T-helper 17 cell (primary cell): ENCODE measurements at regions not wholly inside any gene's neighbourhood (a gene's known extent, or its start where the extent isn't known, plus 50 kb on each side); places are given as distances from the start of the nearest gene placed in this dataset.

Experiments used
- ATAC-seq: fragments of 150-1000 bp; cut with Tn5 transposase; 2 replicates; pipeline ENCODE4 v1.10.0; 2021; ENCODE audit warnings: mild to moderate bottlenecking, moderate library complexity
- DNase-seq, 3 donors: peaks; one replicate each; pipeline versions ENCODE4 v3.0.0 to v3.0.0-alpha.2; 2020 to 2021
- H3K9me3 ChIP-seq: one replicate; pipeline ENCODE4 v1.7.0; 2013; ENCODE audit warnings: low read length, mild to moderate bottlenecking; ENCODE audit not compliant: control insufficient read depth, poor library complexity, severe bottlenecking
- H3K27ac Mint-ChIP-seq: one replicate; pipeline ENCODE4 v1.8.0; 2022; ENCODE audit warnings: mild to moderate bottlenecking, moderate library complexity, mixed read lengths
- H3K27me3 Mint-ChIP-seq: one replicate; pipeline ENCODE4 v1.8.0; 2022; ENCODE audit warnings: mixed read lengths
- H3K36me3 Mint-ChIP-seq: one replicate; pipeline ENCODE4 v1.8.0; 2022; ENCODE audit warnings: low read depth, mixed read lengths
- H3K4me1 Mint-ChIP-seq: one replicate; pipeline ENCODE4 v1.8.0; 2022; ENCODE audit warnings: mild to moderate bottlenecking, mixed read lengths
- H3K4me3 Mint-ChIP-seq: one replicate; pipeline ENCODE4 v1.8.0; 2022; ENCODE audit warnings: mild to moderate bottlenecking, moderate library complexity, mixed read lengths

DNA sequence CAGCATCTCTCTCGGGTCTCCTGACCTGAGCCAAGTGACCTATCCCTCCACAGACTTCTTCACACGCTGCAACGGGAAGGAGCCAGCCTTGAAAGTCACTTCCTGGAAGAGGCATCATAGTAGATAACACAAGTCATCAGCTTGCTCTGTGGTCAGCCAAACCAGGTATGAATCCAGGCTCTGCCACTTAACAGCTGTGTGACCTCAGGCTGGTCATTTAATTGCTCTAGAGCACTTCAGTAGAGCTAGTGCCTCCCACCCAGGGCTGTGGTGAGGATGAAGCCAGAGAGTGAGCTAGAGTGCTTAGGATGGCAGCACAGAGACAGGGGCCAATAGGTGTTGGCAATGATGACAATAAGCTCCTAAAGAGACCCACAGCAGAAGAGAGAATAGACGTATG lies 247.7 kb upstream of the ZMIZ1 start:
- H3K4me1 Mint-ChIP-seq = peaks cover 2% of the 10 kb centered on the region
- no peak for DNase-seq
- peaks cover 2% of the 10 kb centered on the region for H3K27me3 Mint-ChIP-seq
- no peak overlapping the region for H3K4me3 Mint-ChIP-seq
- no peaks in the 10 kb centered on the region for H3K9me3 ChIP-seq
- no peaks in the 10 kb centered on the region for H3K36me3 Mint-ChIP-seq
- no peak for ATAC-seq
- no peak overlapping the region for H3K27ac Mint-ChIP-seq

DNA sequence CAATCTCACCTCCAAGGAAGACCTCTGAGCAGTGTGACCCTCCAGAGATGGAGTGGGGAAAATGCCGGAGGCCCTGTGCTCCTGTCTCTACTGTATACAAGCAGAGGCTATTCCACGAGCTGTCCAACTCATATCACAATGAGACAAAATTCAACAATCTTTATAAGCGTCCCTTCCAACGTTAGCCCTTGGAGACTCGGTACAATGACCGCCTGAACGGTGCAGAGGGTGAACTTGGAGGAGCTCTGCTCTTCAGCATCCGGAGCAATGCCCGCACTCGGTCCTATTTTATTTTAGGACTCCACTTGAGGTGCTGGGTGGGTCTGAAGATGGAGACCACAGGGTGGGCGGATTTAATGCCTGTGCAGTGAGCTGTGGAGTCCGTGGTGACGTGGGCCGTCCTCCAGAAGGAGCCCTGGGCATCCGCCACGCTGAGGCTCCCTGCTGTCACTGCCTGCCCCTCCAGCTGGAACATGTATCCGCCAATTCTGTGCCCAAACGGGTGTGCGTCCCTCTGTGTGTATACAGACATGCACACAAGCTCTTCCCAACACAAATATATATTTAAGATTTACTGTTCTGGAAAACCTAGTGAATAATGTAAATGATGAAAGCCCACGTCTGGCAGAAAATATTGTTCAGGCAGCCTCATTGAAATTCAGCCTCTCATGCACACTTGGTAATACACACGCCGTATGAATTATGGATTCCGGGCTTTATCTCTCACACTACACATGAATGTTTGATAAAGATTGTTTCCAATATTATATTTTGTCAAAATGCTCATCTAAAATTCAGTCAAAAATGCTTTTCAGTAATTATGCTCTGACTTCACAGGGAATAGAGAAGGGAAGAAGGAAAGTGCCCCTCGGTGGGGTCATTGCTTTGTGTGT lies 239.9 kb upstream of the ZMIZ1 start:
- DNase-seq (no peak), ATAC-seq (no peak)
- Mint-ChIP-seq H3K4me3 (no peak overlapping the region), H3K36me3 (peaks cover 6% of the 10 kb centered on the region), H3K27me3 (peaks cover 42% of the 10 kb centered on the region), H3K4me1 (peaks cover 2% of the 10 kb centered on the region), H3K27ac (no peak overlapping the region)
- H3K9me3 ChIP-seq = no peaks in the 10 kb centered on the region

DNA sequence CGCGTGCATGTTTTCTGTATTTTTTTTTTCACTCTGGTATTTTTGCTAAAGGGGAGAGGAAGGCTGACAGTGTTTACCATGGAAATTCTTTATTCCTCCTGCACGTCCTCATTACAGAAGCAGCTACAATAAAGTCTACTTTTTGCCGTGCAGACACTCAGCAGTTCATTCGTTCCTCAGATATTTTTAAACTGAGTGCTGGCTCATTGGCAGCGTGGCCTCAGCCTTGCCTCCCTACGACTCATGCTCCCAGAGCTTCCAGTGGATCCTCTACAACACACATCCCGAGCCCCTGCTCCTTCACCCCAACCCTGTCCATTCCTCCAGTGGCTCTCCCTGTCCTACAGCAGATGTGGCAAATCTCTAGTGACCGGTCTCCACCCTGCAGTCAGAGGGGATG lies 239.2 kb upstream of the ZMIZ1 start:
- peaks cover 6% of the 10 kb centered on the region for H3K36me3 Mint-ChIP-seq
- DNase-seq (no peak), ATAC-seq (no peak)
- no peaks in the 10 kb centered on the region for H3K9me3 ChIP-seq
- H3K27me3 Mint-ChIP-seq = peaks cover 42% of the 10 kb centered on the region
- H3K4me1 Mint-ChIP-seq = peaks cover 2% of the 10 kb centered on the region
- H3K27ac Mint-ChIP-seq = no peak overlapping the region
- no peak overlapping the region for H3K4me3 Mint-ChIP-seq

DNA sequence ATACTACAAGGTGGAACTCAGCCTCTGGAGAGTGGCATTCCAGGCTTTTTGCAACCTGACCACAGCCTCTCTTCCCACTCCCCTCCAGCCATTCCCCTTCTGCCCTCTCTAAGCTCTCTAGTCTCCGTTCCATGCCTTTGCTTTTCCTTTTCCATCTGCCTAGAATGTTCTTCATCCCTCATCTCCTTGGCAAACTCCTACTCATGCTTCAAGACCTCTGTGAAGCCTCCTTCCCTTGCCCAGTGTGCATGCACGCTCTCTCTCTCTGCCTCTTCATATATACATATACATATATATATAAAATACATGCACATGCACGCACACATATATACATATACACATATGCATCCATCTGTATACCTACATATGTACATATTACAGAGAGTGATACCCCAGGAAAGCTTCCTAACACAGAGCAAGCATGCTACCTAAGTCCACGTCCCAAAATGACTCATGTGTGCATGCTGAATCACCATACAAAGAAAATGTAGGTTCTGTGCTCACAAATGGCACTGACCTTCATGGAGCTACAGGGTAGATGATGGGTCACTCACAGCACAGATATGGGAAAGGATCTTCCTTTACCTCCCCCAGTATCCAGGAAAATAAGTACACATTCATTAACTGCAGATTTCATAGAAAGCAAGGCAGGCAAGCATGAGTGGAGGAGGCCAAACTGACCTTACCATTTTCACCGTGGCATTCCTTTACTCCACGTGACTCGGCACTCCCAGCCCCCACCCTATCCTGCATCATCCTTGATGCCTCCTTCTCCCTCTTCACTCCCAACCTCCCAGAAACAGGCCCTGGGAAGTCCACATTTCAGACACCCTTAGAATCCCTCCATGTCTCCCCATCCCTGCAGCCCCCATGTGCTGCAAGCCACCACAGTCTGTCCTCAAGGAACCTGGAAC lies 238.4 kb upstream of the ZMIZ1 start:
- Mint-ChIP-seq H3K4me1 (peaks cover 2% of the 10 kb centered on the region), H3K27me3 (peaks cover 44% of the 10 kb centered on the region), H3K4me3 (no peak overlapping the region), H3K27ac (no peak overlapping the region), H3K36me3 (peaks cover 6% of the 10 kb centered on the region)
- DNase-seq = no peak
- ATAC-seq = no peak
- no peaks in the 10 kb centered on the region for H3K9me3 ChIP-seq

DNA sequence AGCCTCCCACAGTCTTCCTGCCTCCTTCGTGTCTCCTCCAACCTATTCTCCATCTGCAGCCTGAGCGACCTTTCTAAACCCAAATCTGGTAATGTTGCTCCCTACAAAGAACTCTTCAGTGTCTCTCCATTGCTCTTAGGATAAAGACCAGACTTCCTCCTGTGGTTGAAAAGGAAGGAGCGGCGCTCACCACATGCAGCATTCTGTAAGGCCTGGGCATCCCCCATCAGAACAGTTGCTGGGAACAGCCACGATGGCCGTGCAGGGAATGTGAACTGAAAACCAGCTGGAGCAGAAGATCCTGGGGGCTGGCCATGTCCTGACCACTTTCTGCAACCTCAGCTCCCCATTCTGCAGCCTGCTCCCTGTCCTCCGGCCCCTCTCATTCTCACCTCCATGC lies 237.8 kb upstream of the ZMIZ1 start:
- ATAC-seq (no peak), DNase-seq (no peak)
- Mint-ChIP-seq H3K4me1 (peaks cover 2% of the 10 kb centered on the region), H3K4me3 (no peak overlapping the region), H3K27ac (no peak overlapping the region), H3K27me3 (peaks cover 51% of the 10 kb centered on the region), H3K36me3 (peaks cover 8% of the 10 kb centered on the region)
- H3K9me3 ChIP-seq = no peaks in the 10 kb centered on the region

DNA sequence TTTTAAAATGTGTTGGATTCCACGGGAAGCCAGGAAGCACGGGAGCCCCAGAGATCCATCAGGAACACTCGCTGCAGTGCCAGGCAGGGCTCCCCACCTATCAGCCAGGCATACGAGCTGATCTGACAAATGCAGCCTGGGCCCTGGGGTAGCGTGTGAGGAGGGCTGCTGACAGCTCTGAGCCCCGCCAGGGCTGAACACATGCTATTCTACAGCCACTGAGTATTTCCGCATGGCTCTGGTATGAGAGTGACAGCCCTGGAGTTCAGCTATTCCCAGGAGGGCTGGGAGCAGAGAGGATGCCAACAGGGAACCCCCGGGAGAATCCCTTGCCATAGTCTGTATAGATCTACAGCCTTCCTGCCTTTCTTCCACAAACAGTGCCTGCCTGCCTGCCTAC lies 237.3 kb upstream of the ZMIZ1 start:
- Mint-ChIP-seq H3K4me3 (no peak overlapping the region), H3K4me1 (peaks cover 2% of the 10 kb centered on the region), H3K27me3 (peaks cover 55% of the 10 kb centered on the region), H3K27ac (no peak overlapping the region), H3K36me3 (peaks cover 8% of the 10 kb centered on the region)
- ATAC-seq = no peak
- DNase-seq = no peak
- no peaks in the 10 kb centered on the region for H3K9me3 ChIP-seq

DNA sequence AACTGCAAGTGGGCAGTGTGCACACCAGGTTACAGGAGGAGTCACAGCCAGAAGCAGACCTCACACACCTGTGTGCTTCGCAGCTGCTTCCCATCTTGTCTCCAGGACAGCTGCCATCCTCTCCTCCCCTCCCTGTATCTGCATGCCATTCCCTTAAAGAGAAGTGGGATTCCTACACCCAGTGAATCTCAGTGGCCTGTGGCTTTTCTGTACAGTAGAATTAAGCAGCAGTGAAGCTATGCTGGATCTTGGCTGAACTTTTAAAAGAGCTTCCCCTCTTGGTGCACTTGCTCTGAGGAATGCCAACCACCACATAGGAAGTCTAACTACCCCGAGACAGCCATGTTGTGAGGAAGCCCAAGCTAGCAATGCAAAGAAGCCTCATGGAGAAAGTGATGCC lies 236.5 kb upstream of the ZMIZ1 start:
- peaks cover 8% of the 10 kb centered on the region for H3K36me3 Mint-ChIP-seq
- peaks cover 50% of the 10 kb centered on the region for H3K27me3 Mint-ChIP-seq
- peaks cover 2% of the 10 kb centered on the region for H3K4me1 Mint-ChIP-seq
- H3K27ac Mint-ChIP-seq = no peak overlapping the region
- DNase-seq (no peak), ATAC-seq (no peak)
- H3K4me3 Mint-ChIP-seq = no peak overlapping the region
- H3K9me3 ChIP-seq = no peaks in the 10 kb centered on the region

DNA sequence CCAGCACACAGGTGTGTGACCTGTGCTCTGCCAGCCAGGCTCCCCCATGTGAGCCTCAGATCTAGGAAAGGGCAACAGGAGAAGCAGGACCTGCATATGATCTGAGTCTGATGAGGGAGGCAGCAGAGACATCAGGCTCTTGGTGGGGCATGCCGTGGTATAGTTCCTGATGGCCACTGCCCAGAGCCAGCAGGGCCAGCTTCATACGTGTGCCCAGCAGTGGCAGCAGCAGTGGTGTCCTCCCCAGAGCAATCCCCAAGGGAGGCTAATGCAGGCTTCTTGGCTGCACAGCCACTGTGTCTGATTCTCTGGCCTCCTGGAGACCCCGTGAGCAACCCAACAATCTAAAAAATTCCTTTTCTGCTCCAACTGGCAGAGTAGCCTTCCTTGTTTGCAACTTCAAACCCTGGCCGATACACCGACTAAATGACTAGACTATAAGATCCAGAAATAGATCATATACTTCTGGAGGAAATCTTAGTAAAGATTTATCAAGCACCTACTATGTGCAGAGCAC lies 230.6 kb upstream of the ZMIZ1 start:
- no peak overlapping the region for H3K27ac Mint-ChIP-seq
- ATAC-seq (no peak), DNase-seq (no peak)
- peaks cover 25% of the 10 kb centered on the region for H3K27me3 Mint-ChIP-seq
- no peak overlapping the region for H3K4me3 Mint-ChIP-seq
- H3K36me3 Mint-ChIP-seq = peaks cover 4% of the 10 kb centered on the region
- no peaks in the 10 kb centered on the region for H3K4me1 Mint-ChIP-seq
- no peaks in the 10 kb centered on the region for H3K9me3 ChIP-seq

DNA sequence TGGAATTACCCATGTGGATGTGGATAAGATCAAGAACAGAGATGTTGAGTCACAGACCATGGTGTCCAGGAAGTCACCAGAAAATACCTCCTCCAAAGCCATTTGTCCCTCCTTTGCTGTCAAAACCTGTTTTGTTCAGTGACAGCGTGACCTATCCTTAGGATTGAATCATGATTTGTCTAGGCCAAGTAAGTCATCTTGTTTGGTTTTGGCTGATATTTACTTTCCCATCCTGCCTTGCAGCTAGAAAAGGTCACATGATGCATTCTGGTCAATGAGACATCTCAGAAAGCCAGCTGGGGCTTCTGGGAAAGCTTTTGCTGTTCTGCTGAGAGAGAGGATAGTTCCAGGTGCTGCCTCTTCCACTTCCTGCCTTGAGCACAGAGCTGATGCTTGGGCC lies 225.3 kb upstream of the ZMIZ1 start:
- ATAC-seq (no peak), DNase-seq (no peak)
- no peaks in the 10 kb centered on the region for H3K9me3 ChIP-seq
- Mint-ChIP-seq H3K27ac (no peak overlapping the region), H3K4me1 (no peaks in the 10 kb centered on the region), H3K4me3 (no peak overlapping the region), H3K27me3 (peaks cover 5% of the 10 kb centered on the region), H3K36me3 (peaks cover 2% of the 10 kb centered on the region)

DNA sequence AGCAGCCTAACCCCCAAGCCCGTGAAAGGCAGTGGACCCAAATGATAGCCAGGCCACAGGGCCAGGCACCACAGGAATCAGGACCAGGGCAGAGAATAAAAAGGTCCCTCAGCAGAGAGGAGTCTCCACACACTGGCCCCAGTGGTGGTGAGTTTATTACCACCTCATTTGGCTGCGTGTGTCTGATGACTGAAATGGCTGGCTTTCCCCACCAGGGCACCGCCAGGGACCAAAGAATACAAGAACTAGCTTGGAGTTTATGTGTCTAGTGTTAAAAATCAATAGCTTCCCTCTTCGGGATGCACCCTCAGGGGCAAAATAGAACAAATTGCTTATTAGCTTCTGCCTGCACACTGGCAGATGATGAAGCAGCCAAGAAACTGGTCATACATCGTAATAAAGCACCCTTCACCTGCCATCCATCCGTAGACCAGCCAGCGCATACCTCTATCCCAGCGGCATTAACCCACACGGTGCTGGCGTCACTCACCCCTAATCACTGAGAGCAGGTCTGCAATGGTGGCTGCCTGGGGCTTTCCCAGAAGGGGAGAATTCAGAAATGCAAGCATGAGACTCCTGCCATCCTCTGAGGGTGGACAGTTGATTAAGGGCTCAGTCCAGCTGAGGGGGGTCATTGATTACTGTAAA lies 223.7 kb upstream of the ZMIZ1 start:
- no peak overlapping the region for H3K27ac Mint-ChIP-seq
- no peaks in the 10 kb centered on the region for H3K9me3 ChIP-seq
- H3K4me1 Mint-ChIP-seq = no peaks in the 10 kb centered on the region
- ATAC-seq (no peak), DNase-seq (no peak)
- H3K27me3 Mint-ChIP-seq = peaks cover 6% of the 10 kb centered on the region
- no peak overlapping the region for H3K4me3 Mint-ChIP-seq
- H3K36me3 Mint-ChIP-seq = peaks cover 2% of the 10 kb centered on the region

DNA sequence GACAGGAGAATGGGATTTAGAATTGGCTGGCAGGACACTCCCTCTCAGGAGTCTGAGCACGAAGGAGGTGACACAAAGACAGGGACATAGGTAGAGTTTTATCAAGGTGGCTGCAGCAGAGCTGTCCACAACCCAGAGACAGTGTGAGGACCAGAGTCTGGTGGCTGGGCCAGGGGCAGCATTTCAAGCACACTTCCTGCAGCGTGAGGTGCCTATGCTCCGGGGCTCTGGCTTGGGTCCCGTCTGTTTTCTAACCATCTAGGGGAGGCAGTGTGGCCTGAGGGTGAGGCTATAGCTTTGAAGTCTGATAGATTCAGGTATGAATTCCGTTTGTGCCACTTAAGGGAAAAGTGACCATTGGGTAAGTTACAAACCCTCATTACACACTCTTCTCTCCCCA lies 222.7 kb upstream of the ZMIZ1 start:
- no peak overlapping the region for H3K4me3 Mint-ChIP-seq
- ATAC-seq (no peak), DNase-seq (no peak)
- H3K27me3 Mint-ChIP-seq = peaks cover 8% of the 10 kb centered on the region
- H3K27ac Mint-ChIP-seq = no peak overlapping the region
- no peaks in the 10 kb centered on the region for H3K4me1 Mint-ChIP-seq
- H3K36me3 Mint-ChIP-seq = peaks cover 2% of the 10 kb centered on the region
- no peaks in the 10 kb centered on the region for H3K9me3 ChIP-seq

DNA sequence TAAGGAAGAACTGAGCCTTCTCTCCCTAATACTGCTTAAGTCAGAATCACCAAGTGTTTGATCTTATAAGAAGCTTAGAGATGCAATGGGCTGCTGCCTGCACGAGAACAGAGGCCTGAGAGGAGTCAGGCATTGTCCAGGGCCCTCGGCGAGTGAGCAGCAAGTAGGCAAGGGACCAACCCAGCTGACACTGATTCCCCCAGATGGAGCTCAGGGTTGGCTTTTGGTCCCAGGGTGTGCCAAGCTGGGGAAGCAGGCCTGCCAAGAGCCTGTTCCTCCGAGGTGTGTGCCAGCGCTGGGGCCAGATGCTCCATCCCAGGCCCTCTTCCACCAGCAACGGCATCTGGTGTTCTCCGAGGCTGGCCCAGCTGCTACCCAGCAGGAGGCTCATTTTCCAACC lies 222.0 kb upstream of the ZMIZ1 start:
- no peaks in the 10 kb centered on the region for H3K4me1 Mint-ChIP-seq
- peaks cover 13% of the 10 kb centered on the region for H3K27me3 Mint-ChIP-seq
- no peak for DNase-seq
- H3K27ac Mint-ChIP-seq = no peak overlapping the region
- H3K4me3 Mint-ChIP-seq = no peak overlapping the region
- peaks cover 2% of the 10 kb centered on the region for H3K36me3 Mint-ChIP-seq
- ATAC-seq = no peak
- H3K9me3 ChIP-seq = no peaks in the 10 kb centered on the region

DNA sequence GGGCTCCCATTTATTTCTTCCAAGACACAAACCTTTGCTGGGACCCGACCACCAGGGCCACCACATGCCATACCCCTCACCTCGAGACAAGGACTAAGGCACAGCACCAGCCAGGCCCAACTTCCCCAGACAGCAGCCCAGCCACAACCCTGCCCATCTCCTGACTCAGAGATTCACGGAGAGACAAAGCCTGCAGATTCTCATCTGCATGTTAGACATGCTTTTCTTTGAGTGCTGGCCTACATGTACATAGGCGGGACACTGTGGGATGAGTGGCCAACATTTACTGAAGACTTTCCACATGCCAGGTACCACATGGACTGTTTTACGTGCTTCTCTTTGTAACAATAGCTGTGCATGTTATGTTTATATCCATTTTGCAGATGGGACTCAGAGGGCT lies 221.3 kb upstream of the ZMIZ1 start:
- Mint-ChIP-seq H3K27me3 (peaks cover 13% of the 10 kb centered on the region), H3K4me3 (no peak overlapping the region), H3K36me3 (peaks cover 2% of the 10 kb centered on the region), H3K27ac (no peak overlapping the region), H3K4me1 (no peaks in the 10 kb centered on the region)
- no peaks in the 10 kb centered on the region for H3K9me3 ChIP-seq
- ATAC-seq = no peak
- DNase-seq = no peak
